GM12892 (cell line): ENCODE measurements at regions not wholly inside any gene's neighbourhood (a gene's known extent, or its start where the extent isn't known, plus 50 kb on each side); places are given as distances from the start of the nearest gene placed in this dataset.

ENCODE experiments used
- POLR2A ChIP-seq: IDR thresholded peaks from 2 replicates; pipeline ENCODE4 v1.6.1; 2011; ENCODE audit warnings: low read depth, low read length, control low read depth
- POLR2AphosphoS5 ChIP-seq: IDR thresholded peaks from 2 replicates; pipeline ENCODE4 v1.6.1; 2011; ENCODE audit warnings: low read depth, low read length, control low read depth
- TAF1 ChIP-seq: IDR thresholded peaks from 2 replicates; pipeline ENCODE4 v1.6.1; 2011; ENCODE audit warnings: low read depth, mild to moderate bottlenecking, control low read depth, low read length, borderline replicate concordance

- TF ChIP-seq TAF1 (no peak), POLR2AphosphoS5 (no peak), POLR2A (no peak)
These were observed 104.4 kb downstream of the LEPR start for GRCh38 chr1:65524931-65525265.
